GM19238 (cell line): ENCODE measurements at regions not wholly inside any gene's neighbourhood (a gene's known extent, or its start where the extent isn't known, plus 50 kb on each side); places are given as distances from the start of the nearest gene placed in this dataset.

Source experiments
- DNase-seq: peaks from one replicate; pipeline ENCODE4 v3.0.0; 2011; ENCODE audit warnings: low spot score; ENCODE audit not compliant: insufficient read length

DNA sequence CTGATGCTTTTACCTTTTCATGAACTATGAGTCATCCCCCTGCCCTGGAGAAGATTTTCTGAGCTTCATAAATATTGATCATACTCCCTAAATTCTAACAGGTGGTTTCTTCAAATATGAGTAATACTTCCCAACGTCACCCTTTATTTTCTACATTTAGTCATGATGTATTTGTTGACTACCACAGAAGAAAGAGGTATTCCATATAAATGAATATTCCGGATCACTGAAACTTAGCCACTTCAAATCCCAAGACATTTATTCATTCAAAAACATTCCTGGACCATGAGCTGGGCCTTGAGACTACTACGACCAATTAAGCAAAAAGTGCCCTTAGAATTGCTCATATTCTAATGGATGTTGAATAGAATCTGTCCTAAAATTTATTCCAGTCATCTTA, 395.8 kb upstream of the NPVF start:
- no peak for DNase-seq

DNA sequence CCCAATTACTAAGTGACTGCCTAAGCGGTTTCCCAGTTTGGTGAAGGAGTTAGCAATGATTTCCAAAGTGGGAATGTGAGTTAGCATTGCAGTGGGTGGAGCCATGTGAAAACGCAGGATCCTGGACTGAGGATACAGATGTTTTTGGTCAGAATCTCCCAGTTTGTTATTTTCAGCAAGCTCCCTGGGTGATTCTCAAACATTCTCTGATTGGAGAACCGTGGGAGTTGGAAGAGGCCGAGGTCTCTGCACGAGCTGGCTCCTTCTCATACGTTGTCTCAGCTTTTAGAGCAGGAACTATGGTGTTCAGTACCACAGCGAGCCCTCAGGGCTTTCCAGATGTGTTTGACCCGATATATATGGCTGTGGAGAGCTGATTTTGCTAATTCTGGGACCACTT, 396.5 kb upstream of the NPVF start:
- DNase-seq = no peak

DNA sequence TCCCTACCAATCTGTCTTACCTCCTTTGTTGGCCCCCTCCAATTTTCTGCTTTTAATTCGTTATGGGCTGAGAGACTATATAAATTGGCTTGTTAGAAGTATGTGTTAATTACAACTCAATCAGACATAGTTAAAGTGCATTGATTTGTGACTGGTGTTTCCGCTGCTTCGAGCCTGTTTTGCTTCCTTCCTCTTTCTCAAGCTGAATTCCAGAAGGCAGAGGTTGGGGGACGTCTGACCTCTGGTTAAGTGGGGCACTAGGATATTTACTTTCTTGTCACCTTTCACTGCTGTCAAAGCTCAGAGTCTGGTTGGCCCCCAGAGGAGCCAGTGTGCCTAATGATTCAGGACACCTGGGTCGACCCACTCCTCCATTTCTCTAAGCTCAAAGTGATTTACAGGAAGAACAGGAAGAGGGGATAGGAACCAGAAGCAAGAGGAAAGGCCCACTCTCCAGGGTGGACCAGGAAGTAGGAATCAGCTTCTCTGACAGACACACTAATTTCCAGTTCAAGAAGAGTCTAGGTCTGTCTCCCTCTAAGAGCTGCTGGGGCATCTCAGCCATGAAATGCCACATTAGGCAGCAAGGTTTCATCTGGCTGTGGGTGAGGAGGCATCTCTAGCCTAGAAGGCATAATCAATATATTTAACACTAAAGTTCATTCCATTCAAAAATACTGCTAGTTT, 397.2 kb upstream of the NPVF start:
- DNase-seq = no peak

DNA sequence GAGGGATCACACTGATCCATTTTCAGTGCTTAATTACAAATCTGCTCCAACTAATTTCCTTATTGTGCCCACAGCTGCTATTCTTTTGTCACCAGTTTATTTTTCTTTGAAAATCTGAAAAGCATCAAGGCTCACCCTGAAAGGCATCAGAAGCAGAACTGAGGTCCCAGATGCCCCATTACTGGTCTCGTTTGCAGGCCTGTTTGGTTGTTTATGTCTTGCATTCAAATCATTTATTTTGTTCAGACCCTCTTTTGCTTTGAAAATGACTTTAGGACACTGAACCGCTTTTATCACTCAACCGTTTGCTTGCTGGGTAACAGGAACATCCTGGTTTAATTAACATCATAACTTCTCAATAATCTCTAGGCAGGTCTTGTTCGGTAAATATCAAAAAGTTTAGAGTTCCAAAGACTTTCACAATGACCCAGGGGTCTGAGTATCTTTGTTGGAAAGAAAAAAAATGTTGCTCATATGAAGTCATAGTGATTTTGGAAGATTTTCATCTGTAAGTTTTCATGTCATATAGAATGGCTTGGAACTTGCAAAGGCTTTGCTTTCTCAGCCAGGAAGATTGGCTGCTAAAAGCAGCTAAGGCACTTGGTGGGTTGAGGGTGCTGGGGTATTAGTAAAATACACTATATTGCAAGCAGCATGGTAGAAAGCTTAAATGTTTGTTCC, 398.3 kb upstream of the NPVF start:
- no peak for DNase-seq

DNA sequence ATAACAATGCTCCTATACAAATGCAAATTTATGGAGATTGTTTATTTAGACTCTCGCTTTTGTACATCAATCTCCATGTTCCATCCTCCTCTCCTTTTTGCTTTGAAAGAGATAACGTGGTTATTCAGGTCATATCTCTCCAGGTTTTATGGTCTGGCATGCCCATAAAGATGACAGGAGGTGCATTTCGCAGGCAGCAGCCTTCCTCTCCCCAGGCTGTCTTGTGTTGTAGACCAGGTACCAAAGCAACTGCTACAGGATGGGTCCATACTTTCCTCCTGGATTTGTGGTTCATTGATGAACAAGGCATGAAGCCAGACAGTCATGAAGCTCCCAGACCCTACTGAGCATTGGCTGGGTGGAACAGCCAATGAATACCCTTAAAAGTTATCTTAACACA, 400.2 kb upstream of the NPVF start:
- no peak for DNase-seq

DNA sequence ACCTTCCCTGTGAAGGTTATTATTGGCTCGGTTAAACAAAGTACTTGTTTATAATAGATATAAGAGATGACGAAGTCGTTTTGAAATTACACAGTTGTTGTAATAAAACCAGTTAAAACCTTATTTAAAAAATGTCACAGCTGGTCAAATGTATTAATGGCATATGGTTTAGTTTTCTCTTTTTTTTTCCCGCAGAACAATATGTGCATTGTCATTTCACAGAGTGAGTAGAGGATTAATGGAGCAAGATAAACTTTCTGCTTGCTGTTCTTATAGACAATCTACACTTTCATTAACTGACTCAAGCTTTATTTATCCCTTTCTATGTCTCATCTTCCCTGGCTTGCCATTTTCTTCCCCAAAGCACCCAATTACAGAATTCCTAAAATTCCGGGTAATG, 404.3 kb upstream of the NPVF start:
- no peak for DNase-seq

DNA sequence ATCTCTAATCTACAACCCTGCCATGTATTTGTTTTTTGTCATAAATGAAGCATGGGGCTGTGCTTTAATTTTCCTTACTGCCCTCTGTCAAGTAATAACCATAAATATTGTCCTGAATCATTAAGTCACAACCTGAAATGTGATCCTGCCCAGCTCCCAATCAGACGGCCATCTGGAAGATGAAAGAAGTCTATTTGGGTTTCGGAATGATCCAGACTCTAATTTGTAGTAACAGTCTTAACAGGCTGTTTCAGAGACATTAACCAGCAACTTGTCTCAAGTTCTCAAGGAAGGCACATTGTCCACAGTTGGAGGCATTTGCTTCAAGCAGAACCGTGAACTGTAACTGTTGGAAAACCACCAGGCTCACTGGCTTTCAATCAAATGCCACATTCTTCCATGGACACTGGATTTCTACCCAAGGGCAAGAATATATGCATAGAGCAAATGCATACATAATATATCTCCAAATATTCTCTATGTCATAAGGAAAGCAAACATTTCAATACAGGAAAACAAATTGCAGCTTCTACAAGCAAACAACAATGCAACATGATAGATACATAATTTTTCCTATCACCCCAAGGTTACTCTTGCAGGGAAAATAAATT, 405.2 kb upstream of the NPVF start:
- no peak for DNase-seq

DNA sequence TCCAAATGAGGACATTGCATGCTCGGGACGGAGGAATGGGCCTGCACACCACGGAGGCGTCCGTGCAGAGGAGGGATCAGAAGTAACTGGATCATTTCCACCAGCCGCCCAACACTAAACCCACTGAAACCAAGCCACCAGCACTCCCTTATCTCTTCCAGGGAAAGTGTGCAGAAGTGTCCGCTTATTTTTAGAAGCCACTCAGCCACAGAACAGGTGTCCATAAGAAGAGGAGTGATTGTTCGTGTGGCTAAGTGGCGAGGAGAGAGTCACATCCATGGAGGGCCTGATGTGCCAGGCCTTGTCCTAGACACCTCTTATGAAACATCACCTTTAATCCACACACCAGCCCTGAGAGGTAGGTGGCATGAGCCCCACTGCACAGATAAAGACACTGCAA, 407.9 kb upstream of the NPVF start:
- no peak for DNase-seq

DNA sequence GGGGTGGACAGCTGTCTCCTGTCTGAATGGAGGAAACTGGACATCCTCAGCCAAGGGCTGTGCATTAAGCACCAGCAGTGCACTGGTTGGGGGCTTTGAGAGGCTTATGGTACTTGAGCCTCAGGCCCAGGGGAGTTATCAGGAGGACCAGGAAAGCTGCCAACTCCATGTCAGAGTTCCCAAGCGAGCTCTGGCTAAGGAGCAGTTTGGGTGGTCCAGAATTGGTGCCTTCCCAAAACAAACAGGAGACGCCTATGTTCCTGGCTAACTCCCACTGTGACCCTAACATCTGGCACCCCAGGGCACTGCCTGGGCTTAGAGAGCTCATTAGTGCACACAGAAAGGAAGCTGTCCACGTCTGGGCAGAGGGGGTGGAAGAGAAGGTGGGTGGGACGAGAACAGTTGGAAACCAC, 408.6 kb upstream of the NPVF start:
- no peak for DNase-seq

DNA sequence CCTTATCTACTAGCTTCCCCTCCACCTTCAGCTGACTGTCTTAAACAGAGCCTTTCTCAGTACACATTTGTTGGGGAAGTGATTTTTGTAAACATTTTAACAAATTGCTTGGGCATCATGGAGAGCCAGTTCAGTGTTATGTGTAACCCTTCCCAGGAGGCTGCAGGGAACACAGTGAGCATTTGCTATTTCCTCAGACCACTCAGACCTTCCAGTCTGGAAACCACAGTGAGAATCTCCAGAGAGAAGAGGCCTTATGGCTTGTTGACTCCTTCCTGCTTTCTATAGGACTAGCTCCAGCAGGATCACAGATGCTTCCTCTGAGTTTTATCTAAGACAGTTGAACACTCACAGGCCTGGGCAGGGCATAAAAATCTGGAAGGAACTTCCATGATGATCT, 409.8 kb upstream of the NPVF start:
- DNase-seq = no peak

DNA sequence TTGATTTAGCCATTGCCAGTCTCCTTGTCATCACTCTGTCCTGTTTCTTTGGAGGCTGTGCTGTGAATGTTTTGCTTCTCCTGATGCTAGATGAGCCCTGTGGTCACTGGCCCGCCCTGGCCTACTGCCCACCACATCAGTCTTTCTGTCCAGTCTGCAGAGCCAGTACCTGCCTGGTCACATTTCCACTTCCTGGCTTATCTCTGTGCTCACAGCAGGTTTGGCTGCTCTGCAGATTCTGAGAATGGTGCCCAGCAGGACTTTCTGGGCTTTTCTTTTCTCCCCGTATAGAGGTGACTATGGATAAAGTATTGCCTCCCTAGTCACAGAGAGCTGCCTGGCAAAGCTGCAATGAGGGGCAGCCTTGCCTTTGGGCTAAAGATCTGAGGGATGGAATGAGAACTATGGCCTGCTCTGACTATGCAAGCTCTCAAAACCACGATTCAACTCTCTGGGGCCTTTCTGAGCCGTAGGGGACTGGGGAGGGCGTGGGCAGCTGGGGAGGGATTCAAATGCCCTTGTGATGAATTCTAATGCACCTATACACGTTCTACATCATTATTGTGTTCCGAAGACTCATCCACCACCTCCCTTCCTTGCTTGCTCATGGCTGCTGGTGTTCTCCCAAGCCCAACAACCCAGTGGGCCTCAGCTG, 410.4 kb upstream of the NPVF start:
- DNase-seq = no peak

DNA sequence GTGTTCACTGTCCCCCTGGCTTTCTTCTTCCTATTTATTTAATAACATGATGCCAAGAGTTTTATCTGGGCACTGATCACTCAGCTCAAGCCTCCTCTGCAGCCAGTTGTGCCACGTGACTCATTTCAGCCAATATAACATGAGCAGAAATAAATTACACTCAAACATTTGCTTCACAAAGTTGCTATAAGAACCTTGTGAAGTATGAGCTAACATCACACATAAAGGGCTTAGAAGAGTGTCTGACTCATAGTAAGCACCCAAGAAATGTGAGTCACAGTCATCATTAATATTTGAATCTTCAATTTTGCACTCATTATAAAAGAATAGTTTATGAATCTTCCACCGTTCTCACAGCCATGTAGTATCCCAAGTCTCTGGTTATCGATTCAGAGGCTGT, 414.6 kb upstream of the NPVF start:
- DNase-seq = no peak

DNA sequence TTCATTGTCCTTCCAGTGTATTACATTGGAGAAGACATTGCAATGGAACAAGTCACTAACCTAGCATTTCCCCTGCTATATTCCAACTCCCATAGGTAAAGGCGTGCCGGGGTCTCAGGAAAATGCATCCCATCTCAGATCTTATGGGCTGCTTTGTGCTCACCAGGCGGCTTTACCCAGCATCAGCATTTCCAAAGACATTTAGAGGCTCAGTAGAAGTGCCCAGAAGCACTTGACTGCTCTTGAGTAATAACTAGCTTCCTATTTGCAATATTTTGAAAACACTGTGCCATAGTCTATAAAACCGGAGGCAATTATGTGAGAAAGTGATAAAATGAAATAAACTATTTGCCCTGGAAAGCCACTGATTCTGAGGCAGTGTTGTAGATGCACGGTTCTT, 415.0 kb upstream of the NPVF start:
- no peak for DNase-seq

DNA sequence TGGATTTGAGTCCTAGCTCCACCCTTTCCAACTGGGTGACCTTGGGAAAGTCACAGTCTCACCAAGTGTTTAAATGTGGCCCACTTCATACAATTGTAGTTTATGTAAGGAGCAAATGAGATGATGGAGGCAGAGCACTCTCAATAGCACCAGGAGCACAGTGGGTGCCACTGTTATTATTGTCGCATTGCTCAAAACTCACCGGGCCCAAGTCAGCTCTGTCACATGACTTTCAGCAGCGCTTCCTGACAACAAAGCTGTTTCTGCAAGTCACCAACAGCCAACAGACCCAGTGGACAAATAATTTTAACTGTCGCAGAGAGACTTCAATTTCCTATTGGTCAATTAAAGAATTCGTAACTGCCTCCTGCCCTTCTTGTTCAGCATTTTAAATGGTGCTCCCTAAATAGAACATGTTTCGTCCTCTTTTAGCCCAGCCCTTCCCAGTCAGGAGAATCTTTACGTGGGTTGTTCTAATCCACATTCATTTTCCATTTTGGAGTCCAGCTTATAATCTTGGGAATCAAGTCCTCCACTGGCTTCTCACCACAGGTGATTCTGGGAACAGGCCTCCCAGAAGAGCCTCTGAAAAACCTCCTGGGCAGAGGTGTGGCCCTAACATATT, 415.6 kb upstream of the NPVF start:
- DNase-seq = no peak

DNA sequence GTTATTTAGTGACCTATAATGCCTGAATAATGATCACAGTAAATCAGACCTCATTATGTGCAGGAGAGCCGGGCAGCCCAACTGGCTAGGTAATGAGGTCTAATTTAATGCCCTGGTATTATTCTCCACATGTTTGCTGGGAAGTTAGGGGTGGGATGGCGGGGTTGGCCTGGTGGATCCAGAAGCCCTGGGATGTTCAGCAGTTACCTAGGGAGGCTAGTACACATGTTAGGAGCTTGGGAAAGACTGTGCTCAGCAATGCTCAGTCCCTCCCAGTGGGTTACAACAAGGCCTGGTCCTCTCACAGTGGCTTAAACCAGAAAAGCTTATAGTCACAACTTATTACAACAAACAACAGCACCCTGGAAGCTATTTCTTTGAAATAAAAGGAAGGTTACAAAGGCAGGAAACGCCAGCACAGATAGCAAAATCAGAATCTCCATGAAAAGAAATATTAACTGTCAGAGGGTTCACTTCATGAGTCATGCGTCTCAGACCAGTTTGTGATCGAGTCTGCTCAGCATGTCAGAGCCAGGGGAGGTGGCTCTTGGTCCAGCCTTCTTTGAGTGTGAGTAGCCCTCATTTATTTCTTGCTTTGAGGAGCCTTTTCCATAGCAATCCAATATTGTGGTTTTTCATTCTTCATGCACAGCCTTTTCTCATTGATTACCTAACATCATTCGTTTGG, 418.6 kb upstream of the NPVF start:
- DNase-seq = no peak

DNA sequence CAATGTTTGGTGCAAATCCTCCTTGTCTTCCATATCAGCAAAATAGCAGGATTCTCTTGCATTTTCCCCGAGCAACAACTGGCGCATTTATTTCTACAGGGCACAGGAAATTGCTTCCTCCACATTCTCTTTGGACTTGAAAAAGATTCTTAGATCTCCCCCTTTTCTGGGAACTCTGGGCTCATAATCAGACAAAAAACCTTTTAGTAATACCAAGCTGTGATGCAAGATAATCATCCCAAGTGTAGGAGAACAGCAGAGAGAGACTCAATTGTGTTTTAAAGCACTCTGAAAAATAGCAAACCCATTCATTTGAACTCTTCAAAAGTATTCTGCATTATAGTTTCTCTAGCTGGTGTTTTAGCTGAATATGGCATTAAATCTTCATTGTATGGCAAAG, 419.6 kb upstream of the NPVF start:
- no peak for DNase-seq

DNA sequence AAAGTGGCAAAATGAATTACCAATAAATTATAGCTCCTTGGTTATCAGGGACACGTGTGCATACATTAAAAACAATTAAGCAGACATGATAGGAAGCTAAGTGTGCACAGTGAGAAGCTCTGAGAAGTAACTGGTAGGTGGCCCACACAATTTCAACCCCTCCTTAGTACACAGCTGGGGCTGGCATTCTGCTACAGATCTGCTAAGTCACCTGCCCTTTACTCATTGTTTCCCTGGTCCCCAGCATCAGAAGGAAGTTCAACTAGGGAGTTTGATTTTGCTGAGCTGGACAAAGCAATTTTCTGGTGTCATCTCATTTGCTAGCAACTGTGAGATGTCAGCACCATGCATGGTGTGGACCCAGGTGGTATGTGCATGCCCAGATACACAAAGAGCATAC, 424.1 kb upstream of the NPVF start:
- no peak for DNase-seq

DNA sequence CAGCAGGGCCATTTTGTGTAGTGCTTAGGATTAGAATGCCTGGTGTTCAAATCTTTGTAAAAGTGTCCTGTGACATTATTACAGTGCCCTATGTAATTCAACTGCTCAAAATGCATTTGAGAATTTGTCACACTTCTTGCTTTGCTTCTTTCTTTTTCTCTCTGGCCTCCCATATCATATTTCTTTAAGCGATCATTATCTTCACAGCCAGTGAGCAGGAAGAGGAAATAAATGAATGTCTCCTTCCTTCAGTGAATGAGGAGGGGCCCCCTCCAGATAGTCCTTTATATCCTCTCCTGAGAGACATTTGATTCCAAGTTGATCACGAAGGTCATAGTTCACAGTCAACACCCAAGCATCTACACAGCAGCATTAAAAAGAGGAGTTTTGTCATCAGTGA, 425.1 kb upstream of the NPVF start:
- DNase-seq = no peak

DNA sequence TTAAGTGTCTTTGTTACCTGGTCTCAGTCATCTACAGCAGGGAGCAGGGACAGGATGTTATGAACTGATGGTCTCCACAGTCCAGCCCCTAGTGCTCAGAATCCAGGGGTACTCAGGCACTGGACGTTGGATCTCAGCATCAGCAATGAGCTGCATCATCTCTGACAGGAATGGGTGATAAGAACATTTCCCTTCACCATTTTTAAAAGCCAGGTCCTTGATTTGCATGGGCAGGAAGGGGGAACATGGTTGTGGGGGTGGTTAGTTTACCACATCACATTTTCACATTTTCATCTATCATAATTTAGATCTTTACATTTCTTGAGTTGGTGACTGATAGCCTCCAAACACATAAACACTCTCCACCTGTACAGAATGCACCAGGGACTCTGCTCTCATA, 427.8 kb upstream of the NPVF start:
- DNase-seq = no peak

DNA sequence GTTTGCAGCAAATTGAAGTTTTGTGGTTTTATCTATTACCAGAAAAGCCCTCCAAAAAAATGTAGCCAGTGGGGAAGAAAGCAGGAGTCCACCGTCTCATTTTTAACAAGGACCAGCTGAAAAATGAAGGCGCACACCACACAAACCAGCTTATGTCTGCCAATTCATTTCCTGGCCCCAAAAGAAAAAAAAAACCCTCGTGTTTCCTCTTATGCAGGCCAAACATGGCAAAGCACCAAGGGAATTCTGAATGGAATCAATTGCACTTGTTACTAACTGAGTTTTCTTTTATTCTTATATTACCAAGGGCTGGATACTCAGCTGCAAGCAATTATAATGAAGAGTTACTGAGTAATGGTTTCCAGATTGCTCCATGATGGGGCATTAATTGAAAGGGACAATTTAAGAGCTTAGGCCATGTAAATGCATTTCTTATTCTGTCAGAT, 428.3 kb upstream of the NPVF start:
- DNase-seq = no peak

DNA sequence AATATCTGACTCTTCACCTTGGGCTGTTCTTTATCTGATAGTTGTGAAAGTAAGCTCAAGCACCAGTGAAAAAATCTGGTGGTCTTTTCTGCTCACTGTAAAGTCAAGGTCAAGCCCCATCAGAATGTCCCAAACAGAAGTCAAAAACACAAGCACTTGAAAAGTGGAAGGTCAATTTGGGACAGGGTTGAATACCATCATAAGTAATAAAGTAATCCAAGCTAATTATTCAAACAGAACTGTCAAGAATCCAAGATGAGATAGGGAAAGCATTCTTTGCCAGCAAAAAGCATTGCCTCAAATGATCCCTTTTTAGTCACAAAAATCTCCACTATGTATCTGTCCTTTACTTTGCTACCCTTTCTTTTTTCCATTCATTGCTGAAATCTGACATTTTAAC, 430.1 kb upstream of the NPVF start:
- DNase-seq = no peak
